Esophagus muscularis mucosa (tissue), 4 donors: ENCODE measurements at regions not wholly inside any gene's neighbourhood (a gene's known extent, or its start where the extent isn't known, plus 50 kb on each side); places are given as distances from the start of the nearest gene placed in this dataset.
"Not testable (repeated sequence)": the region's sequence is repeated elsewhere in the genome, so short reads cannot be mapped to it uniquely, and the experiment has no call there.

Source experiments
- CTCF ChIP-seq, 3 experiments: fragments of 200-600 bp in 2 of 3; fragments of 450-650 bp in 1 of 3; sonication (generic) in 2 of 3; IDR thresholded peaks; one replicate each; pipeline ENCODE4 v1.5.1; 2017 to 2019; ENCODE audit warnings: antibody characterized with exemption in 3 of 3, mild to moderate bottlenecking in 2 of 3, moderate library complexity in 1 of 3
- EP300 ChIP-seq: sonication (generic); formaldehyde crosslinking; IDR thresholded peaks from one replicate; pipeline ENCODE4 v1.6.1; 2017; ENCODE audit warnings: antibody characterized with exemption
- POLR2A ChIP-seq: fragments of 450-650 bp; IDR thresholded peaks from one replicate; pipeline ENCODE4 v1.6.1; 2017; ENCODE audit warnings: antibody characterized with exemption, moderate library complexity, mild to moderate bottlenecking, low read depth
- POLR2AphosphoS5 ChIP-seq, 2 donors: sonication (generic); formaldehyde crosslinking; IDR thresholded peaks; one replicate each; pipeline ENCODE4 v1.6.1; 2017; ENCODE audit warnings: antibody characterized with exemption in 2 of 2

- not testable (repeated sequence) for TF ChIP-seq CTCF (IDR thresholded peaks at IDR 0.05); POLR2AphosphoS5 (IDR thresholded peaks at IDR 0.05); EP300; POLR2A
Observed at GRCh38 chr10:17522269-17522668, 67.9 kb upstream of the ST8SIA6 start.
